Choroid plexus epithelial cell (primary cell): ENCODE measurements at regions not wholly inside any gene's neighbourhood (a gene's known extent, or its start where the extent isn't known, plus 50 kb on each side); places are given as distances from the start of the nearest gene placed in this dataset.

Experiments used
- DNase-seq: peaks from one replicate; pipeline ENCODE4 v3.0.0-alpha.2; 2010; ENCODE audit warnings: low read depth
- H3K4me3 ChIP-seq: 2 replicates; pipeline ENCODE4 v1.5.1; 2011; ENCODE audit warnings: low read depth, mild to moderate bottlenecking, control low read depth, low read length, moderate library complexity
- TF ChIP-seq, protein P1 (sequence below): conservative IDR thresholded peaks from 2 replicates; pipeline ENCODE4 v1.5.1; 2011; ENCODE audit warnings: low read depth, mild to moderate bottlenecking, control low read depth, inconsistent platforms, low read length, moderate library complexity

DNA sequence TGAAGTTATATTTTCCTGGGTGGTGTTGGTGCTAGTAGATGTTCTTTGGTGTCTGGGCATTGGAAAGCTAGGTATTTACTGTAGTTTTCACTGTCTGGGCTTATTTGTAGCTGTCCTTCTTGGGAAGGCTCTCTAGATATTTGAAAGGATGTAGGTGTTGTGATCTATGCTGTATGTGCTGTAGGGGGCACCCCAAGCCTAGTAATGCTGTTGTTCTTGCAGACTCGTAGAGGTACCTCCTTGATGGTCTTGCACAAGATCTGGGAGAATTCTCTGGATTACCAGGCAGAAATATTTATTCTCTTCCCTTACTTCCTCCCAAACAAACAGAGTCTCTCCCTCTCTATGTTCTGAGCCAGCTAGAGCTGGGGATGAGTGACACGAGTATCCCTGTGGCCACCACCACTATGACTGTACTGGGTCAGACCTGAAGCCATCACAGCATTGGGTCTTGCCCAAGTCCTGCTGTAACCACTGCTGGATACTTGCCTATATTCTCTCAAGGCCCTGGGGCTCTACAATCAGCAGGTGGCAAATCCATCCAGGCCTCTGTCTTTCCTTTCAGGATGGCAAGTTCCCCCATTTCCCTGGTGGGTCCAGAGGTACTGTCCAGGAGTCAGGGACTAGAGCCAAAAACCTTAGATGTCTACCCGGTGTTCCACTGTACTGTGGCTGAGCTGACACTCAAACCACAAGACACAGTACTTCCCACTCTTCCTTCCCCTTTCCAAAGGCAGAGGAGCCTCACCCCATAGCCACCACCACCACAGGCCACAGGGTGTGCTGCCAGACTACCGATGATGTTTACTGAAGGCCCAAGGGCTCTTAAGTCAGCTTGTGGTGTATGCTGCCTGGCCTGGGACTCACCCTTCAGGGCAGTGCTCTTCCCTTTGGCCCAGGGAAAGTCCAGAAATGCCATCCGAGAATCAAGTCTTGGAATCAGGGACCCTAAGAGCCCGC lies 195.2 kb upstream of the DPPA4 start:
- TF ChIP-seq, protein P1, sequence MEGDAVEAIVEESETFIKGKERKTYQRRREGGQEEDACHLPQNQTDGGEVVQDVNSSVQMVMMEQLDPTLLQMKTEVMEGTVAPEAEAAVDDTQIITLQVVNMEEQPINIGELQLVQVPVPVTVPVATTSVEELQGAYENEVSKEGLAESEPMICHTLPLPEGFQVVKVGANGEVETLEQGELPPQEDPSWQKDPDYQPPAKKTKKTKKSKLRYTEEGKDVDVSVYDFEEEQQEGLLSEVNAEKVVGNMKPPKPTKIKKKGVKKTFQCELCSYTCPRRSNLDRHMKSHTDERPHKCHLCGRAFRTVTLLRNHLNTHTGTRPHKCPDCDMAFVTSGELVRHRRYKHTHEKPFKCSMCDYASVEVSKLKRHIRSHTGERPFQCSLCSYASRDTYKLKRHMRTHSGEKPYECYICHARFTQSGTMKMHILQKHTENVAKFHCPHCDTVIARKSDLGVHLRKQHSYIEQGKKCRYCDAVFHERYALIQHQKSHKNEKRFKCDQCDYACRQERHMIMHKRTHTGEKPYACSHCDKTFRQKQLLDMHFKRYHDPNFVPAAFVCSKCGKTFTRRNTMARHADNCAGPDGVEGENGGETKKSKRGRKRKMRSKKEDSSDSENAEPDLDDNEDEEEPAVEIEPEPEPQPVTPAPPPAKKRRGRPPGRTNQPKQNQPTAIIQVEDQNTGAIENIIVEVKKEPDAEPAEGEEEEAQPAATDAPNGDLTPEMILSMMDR, result peak; percentile 57
- no peak overlapping the region for H3K4me3 ChIP-seq
- peak; percentile 84 for DNase-seq

DNA sequence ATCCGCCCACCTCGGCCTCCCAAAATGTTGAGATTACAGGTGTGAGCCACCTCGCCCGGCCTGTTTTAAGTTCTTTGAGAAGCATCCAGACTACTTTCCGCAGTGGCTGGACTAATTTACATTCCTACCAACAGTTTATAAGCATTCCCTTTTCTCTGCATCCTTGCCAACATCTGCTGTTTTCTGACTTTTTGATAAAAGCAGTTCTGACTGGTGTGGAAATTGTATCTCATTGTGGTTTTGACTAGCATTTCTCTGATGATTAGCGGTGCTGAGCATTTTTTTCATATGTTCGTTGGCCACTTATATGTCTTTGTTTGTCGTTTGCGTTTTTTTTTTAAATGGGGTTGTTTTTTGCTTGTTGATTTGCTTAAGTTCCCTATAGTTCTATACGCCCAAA lies 208.4 kb upstream of the DPPA4 start:
- H3K4me3 ChIP-seq, result no peak overlapping the region
- TF ChIP-seq, protein P1, result no peak
- DNase-seq, result no peak

DNA sequence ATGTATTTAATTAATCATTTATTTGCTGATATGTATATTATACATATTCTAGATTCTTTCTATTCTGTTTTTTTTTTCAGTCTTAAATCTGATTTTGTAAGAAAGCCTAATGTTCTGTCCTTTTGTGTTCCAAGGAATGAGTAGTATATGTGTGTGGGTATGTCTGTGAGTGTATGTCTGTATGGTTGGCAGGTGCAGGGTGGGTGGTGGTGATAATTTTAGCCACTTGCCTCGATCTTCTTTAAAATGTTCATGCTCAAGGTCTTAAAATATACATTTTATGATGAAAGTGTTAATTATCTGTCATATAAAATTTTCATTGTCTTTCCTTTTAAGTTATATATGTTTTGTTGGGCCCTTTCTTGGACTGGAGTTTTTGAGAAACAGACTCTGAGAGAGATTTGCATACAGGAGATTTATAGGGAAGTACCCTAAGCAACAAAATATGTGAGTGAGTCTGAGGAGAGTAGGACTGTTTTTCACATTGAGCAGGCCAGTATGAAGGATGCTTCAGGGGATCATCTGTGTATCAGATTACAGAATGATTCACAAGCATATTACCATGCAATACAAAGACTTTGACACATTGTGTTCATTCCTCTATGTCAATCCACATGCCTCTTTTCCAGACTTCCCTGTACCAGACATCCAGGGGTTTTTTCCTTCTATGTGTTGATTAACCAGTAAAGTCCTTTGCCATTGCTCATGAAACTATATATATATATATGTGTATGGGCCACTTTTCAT lies 211.0 kb upstream of the DPPA4 start:
- TF ChIP-seq, protein P1, result no peak
- H3K4me3 ChIP-seq, result no peak overlapping the region
- peak; percentile 2 for DNase-seq

DNA sequence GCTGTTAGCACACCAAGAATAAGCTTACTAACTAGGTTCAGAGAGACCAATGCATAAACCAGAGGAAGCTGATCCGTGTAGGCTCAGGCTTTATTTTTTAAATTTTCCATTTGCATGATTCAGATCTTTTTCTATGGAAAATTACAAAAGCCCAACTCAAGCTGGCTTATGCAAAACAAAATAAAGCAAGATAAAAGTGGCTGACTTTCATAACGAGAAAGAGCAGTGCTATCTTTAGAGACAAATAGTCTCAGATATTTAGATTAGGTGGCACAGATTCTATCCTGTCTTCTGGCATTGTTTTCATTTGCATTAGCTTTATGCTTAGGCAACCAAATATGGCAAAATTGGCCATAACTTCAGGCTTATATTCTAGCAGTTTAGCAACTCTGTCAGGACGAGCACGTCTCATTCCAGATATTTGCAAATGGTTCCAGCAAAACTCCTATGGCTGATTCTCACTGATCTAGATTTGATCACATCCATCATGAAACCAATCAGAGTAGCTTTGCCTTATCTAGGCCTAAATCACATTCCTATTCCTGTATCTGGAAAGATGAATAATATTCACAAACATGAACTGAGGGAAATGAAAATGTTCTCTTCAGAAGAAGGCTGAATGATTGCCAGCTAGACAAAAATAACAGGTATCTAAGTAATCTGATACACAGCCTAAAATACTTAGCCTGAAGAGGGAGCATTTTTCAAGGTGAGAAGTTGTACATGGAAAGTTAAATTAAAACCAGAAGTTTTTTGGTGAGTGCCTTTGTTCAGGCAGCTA lies 216.4 kb upstream of the DPPA4 start:
- H3K4me3 ChIP-seq, result no peak overlapping the region
- peak; percentile 1 for DNase-seq
- TF ChIP-seq, protein P1, result no peak

DNA sequence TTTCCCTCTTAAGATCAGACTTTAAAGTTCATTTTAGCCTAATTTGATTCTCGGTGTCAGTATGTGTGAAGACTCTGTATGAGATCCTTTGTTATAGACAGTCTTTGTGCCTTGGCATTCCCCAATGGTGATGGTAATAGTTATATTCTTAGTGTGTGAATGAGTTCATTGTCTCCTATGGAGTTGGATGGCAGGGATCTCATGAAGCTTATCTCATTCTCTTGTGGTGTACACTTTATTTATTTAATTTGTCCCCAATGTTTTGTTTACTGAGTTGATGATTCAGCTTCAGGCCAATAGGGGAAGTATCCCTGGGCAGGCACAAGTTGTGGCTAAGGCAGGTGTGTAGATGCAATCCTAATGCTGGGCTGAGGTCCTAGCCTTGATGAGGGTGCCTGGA lies 222.0 kb upstream of the DPPA4 start:
- no peak overlapping the region for H3K4me3 ChIP-seq
- no peak for DNase-seq
- TF ChIP-seq, protein P1, result no peak

DNA sequence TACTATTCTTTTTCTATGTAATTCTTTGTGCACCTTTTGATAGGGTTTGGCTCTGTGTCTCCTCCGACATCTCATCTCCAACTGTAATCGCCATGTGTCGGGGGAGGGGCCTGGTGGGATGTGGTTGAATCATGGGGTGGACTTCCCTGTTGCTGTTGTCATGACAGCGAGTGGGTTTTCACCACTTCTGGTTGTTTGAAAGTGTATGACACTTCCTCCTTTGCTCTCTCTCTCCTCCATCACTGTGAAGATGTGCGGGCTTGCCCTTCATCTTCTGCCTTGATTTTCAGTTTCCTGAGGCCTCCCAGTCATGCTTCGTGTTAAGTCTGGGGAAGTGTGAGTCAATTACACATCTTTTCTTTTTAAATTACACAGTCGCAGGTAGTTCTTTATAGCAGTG lies 225.8 kb upstream of the DPPA4 start:
- DNase-seq, result no peak
- H3K4me3 ChIP-seq, result no peak overlapping the region
- TF ChIP-seq, protein P1, result no peak
